A673 (cell line): ENCODE measurements at regions not wholly inside any gene's neighbourhood (a gene's known extent, or its start where the extent isn't known, plus 50 kb on each side); places are given as distances from the start of the nearest gene placed in this dataset.

Source experiments
- BruUV-seq: library from RNA; stranded (reverse); fragments of 400-500 nt; replicated peaks from 2 replicates; lab custom pipeline; 2021; lab: Mats Ljungman, UMichigan
- CTCF ChIA-PET: fragments of 300-600 bp; sonication (Branson Sonifier 250); formaldehyde crosslinking; loops from one replicate; lab custom pipeline; 2022; ENCODE audit warnings: antibody characterized with exemption; lab: Charles Lee
- POLR2A ChIA-PET: fragments of 300-600 bp; sonication (Branson Sonifier 250); formaldehyde crosslinking; loops from one replicate; lab custom pipeline; 2022; ENCODE audit warnings: antibody characterized with exemption; ENCODE audit not compliant: low non-redundant PET; lab: Charles Lee
- DNase-seq: peaks from one replicate; pipeline ENCODE4 v3.0.0-alpha.2; 2015; ENCODE audit warnings: low spot score
- H3K27ac ChIP-seq: fragments of 200-600 bp; sonication (generic); 2 replicates; pipeline ENCODE4 v1.5.1; 2016; ENCODE audit warnings: mixed run types, low read depth, mild to moderate bottlenecking, mixed read lengths, antibody characterized with exemption, low read length; ENCODE audit not compliant: poor library complexity, severe bottlenecking
- H3K27me3 ChIP-seq: fragments of 200-600 bp; sonication (generic); replicated peaks from 2 replicates; pipeline ENCODE4 v1.6.1; 2017; ENCODE audit warnings: mixed run types, low read depth, mild to moderate bottlenecking, mixed read lengths, antibody characterized with exemption, low read length; ENCODE audit not compliant: insufficient read depth, poor library complexity
- H3K36me3 ChIP-seq: fragments of 200-600 bp; sonication (generic); 2 replicates; pipeline ENCODE4 v1.6.1; 2016; ENCODE audit warnings: mixed run types, mild to moderate bottlenecking, mixed read lengths, antibody characterized with exemption, low read length; ENCODE audit not compliant: insufficient read depth, poor library complexity, severe bottlenecking
- H3K4me1 ChIP-seq: fragments of 200-600 bp; sonication (generic); 2 replicates; pipeline ENCODE4 v1.6.1; 2017; ENCODE audit warnings: mixed run types, mild to moderate bottlenecking, mixed read lengths, antibody characterized with exemption, low read length; ENCODE audit not compliant: insufficient read depth, poor library complexity, severe bottlenecking
- H3K4me3 ChIP-seq: fragments of 200-600 bp; sonication (generic); 2 replicates; pipeline ENCODE4 v1.5.1; 2016; ENCODE audit warnings: low read depth, mixed run types, mild to moderate bottlenecking, mixed read lengths, low read length; ENCODE audit not compliant: poor library complexity, severe bottlenecking
- H3K9me3 ChIP-seq: fragments of 200-600 bp; sonication (generic); 2 replicates; pipeline ENCODE4 v1.6.1; 2016; ENCODE audit warnings: mixed run types, low read depth, mild to moderate bottlenecking, mixed read lengths, antibody characterized with exemption, low read length; ENCODE audit not compliant: poor library complexity, severe bottlenecking
- CTCF ChIP-seq: fragments of 300-800, 200-600 bp; sonication (generic); conservative IDR thresholded peaks from 2 replicates; pipeline ENCODE4 v1.5.1; 2017; ENCODE audit warnings: low read depth, mild to moderate bottlenecking, antibody characterized with exemption, low read length, moderate library complexity, mixed read lengths
- EZH2 ChIP-seq: fragments of 200-600 bp; sonication (generic); IDR thresholded peaks from 2 replicates; pipeline ENCODE4 v1.6.1; 2017; ENCODE audit warnings: borderline replicate concordance, low read depth, mild to moderate bottlenecking, mixed read lengths, antibody characterized with exemption, low read length; ENCODE audit not compliant: poor library complexity, severe bottlenecking
- intact Hi-C: fragments of 100-400 bp; cut with micrococcal nuclease; formaldehyde crosslinking; loops from one replicate; pipeline ENCODE4 v1.10.0; 2022; ENCODE audit not compliant: unreplicated experiment

GRCh38 chr3:34152656-34153055, 354.2 kb downstream of the PDCD6IP start:
- H3K4me3 ChIP-seq, result no peak overlapping the region
- BruUV-seq, result no TSS peak
- POLR2A ChIA-PET, result no interaction called here
- H3K27ac ChIP-seq, result no peak overlapping the region
- intact Hi-C loops, result no loop called here
- no peaks in the 10 kb centered on the region for H3K27me3 ChIP-seq
- no peak for DNase-seq
- H3K36me3 ChIP-seq, result no peaks in the 10 kb centered on the region
- peaks cover 9% of the 10 kb centered on the region for H3K4me1 ChIP-seq
- no peaks in the 10 kb centered on the region for H3K9me3 ChIP-seq
- no peak for TF ChIP-seq EZH2
- TF ChIP-seq CTCF, result no peak
- CTCF ChIA-PET, result no interaction called here

- TF ChIP-seq EZH2 (no peak), CTCF (no peak)
- DNase-seq, result no peak
- Histone ChIP-seq H3K9me3 (no peaks in the 10 kb centered on the region), H3K36me3 (no peaks in the 10 kb centered on the region), H3K4me1 (peaks cover 12% of the 10 kb centered on the region), H3K27ac (no peak overlapping the region), H3K27me3 (no peaks in the 10 kb centered on the region), H3K4me3 (no peak overlapping the region)
- ChIA-PET POLR2A (no interaction called here), CTCF (no interaction called here)
- intact Hi-C loops, result no loop called here
- BruUV-seq, result no TSS peak
These were observed 356.7 kb downstream of the PDCD6IP start for GRCh38 chr3:34155108-34155507.

- CTCF ChIA-PET, result no interaction called here
- no peak overlapping the region for H3K27ac ChIP-seq
These were observed 357.2 kb downstream of the PDCD6IP start for GRCh38 chr3:34155666-34156065.

More at GRCh38 chr3:34155666-34156065, 357.2 kb downstream of the PDCD6IP start:
- no TSS peak for BruUV-seq
- Histone ChIP-seq H3K4me3 (no peak overlapping the region), H3K9me3 (no peaks in the 10 kb centered on the region), H3K4me1 (peaks cover 14% of the 10 kb centered on the region), H3K27me3 (no peaks in the 10 kb centered on the region), H3K36me3 (no peaks in the 10 kb centered on the region)
- no peak for DNase-seq
- POLR2A ChIA-PET, result no interaction called here
- TF ChIP-seq EZH2, result no peak
- TF ChIP-seq CTCF, result no peak
- intact Hi-C loops, result no loop called here
